DMS 273 (cell line): ENCODE measurements at regions not wholly inside any gene's neighbourhood (a gene's known extent, or its start where the extent isn't known, plus 50 kb on each side); places are given as distances from the start of the nearest gene placed in this dataset.
A peak's percentile ranks its signal among the peaks of the same experiment; 100 is the strongest.
"Not testable (repeated sequence)": the region's sequence is repeated elsewhere in the genome, so short reads cannot be mapped to it uniquely, and the experiment has no call there.

ENCODE experiments used
- DNase-seq: peaks from one replicate; lab custom pipeline; 2025; ENCODE audit not compliant: unreplicated experiment; lab: John Stamatoyannopoulos, UW

- peak; percentile 93 for DNase-seq
These were observed 59.2 kb upstream of the ADGRB3 start for GRCh38 chr6:68575765-68576439.

DNA sequence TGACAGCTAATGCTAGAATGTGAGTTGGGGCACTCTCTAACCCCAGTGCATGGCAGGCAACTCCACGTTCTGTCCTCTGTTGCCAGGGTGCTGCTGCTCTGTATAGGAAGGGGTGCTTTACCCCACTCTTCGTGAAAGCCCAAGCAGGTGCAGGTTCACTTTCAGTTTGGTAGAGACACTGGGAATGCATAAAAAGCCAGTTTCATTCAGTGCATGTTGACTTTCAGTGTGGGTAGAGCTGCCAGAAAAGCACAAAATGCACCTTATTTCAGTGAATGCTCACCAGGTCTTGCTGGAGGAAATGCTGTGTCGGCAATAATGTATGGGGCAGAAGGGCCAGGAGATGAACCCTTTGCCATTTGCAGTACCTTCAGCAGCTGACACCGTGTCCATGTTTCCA is 62.1 kb upstream of the ADGRB3 start:
- DNase-seq: no peak

DNA sequence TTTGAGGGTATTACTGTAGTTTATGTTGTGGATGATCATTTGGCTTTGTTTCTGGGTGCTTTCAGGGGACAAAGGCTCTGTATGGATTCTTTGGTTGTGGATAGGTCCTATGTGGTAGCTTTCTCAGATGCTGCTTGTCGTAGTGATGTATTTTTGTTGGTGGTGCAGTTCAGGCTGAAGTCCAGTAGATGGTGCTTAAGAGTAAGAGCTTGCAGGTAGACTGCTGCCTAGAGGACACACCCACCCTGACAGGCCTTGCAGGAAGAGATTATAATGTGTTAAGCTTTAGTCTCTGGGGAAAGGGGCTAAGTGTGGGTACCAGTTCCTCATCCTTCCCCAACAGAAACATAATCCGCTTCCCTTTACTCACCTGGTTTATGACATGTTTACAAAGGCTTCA is 62.6 kb upstream of the ADGRB3 start:
- peak; percentile 80 for DNase-seq

- peak; percentile 90 for DNase-seq
These were observed 75.4 kb upstream of the ADGRB3 start for GRCh38 chr6:68559716-68560115.

- DNase-seq: peak; percentile 84
These were observed 76.0 kb upstream of the ADGRB3 start for GRCh38 chr6:68559070-68559469.

DNA sequence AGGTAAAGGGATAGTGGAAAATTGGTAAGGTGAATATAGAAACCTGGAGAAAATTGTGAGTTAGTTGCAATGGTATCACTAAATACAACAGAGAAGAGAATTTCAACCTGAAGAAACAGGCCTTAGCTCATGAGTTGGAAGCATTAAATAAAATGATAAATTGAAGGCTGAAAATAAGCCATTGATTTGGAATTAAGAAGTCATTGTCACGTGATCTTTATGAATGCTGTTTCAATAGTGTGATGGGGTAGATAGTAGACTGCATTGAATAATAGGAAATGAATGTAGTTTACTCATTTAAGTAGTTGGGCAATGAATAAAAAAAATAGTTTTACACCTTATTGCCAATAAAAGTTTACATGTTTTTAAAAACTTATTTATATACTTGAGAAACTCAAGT is 88.5 kb upstream of the ADGRB3 start:
- DNase-seq: no peak

DNA sequence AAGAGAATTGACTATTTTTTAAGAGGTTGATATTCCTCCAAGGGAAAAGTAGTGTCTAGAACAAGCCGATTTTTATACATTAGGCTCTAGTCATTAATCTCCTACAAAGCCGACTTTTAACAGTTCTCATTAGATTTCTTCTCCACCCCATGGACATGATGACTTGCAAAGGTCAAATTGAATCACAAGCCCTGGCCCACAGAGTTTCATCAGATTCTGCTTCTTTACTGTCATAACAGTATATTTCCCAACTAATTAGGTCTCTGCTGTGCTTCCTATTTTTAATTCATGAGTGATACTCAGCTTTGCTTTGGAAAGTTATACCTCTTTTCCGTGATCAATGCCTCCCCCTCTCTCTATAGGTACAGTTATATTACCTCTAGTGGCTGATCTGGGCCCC is 90.6 kb upstream of the ADGRB3 start:
- DNase-seq: no peak

DNA sequence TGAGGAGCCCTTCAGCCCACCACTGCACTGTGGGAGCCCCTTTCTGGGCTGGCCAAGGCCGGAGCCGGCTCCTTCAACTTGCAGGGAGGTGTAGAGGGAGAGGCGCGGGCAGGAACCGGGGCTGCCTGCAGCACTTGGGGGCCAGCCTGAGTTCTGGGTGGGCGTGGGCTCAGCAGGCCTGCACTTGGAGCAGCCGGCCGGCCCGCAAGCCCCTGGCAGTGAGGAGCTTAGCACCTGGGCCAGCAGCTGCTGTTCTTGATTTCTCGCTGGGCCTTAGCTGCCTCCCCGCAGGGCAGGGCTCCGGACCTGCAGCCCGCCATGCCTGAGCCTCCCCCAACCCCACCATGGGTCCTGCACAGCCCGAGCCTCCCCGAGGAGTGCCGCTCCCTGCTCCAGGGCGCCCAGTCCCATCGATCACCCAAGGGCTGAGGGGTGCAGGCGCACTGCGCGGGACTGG is 101.7 kb upstream of the ADGRB3 start:
- no peak for DNase-seq

GRCh38 chr6:68527691-68528090 is 107.4 kb upstream of the ADGRB3 start:
- no peak for DNase-seq

DNA sequence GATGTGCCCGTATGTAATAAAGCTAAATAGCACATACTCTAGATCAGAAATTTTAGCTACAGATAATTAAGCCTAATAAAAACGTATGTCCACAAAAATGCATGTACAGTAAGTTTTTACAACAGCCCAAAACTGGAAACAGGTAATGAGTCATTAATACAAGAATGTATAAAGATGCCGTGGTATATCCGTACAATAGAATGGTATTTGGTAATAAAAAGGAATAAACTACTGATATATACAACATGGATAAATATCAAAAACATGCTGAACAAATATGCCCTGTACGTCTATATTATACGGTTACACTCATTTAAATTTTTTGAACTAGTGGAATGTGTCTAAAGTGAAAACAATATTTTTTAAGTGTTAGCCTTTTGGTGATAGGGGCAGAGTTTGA is 128.2 kb upstream of the ADGRB3 start:
- DNase-seq: no peak

DNA sequence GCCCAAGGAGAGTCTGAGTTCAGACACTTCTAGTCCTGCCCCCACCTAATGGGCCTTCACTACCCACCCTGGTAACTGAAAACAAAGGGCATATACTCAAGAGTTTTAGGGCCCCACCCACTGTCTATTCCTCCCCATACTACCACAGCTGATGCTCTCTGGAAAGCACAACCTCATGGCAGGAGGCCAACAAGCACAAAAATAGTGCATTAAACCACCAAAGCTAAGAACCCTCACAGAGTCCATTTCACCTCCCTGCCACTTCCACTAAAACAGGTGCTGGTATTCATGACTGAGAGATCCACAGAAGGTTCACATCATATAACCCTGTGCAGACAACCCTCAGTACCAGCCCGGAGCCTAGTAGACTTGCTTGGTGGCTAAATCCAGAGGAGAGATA is 132.1 kb upstream of the ADGRB3 start:
- no peak for DNase-seq

- DNase-seq: no peak
These were observed 137.2 kb upstream of the ADGRB3 start for GRCh38 chr6:68497927-68498326.

DNA sequence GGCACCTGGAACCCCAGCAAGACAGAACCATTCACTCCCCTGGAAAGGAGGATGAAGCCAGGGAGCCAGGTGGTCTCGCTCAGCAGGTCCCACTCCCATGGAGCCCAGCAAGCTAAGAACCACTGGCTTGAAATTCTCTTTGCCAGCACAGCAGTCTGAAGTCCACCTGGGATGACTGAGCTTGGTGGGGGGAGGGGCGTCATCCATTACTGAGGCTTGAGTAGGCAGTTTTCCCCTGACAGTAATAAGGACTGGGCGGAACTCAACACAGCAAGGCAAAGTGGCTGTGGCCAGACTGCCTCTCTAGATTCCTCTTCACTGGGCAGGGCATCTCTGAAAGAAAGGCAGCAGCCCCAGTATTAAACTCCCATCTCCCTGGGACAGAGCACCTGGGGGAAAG is 140.2 kb upstream of the ADGRB3 start:
- DNase-seq: not testable (repeated sequence)

- no peak for DNase-seq
These were observed 158.5 kb upstream of the ADGRB3 start for GRCh38 chr6:68476611-68477010.

GRCh38 chr6:68473433-68474210 is 161.5 kb upstream of the ADGRB3 start:
- DNase-seq: peak; percentile 13

GRCh38 chr6:68468244-68468884 is 166.7 kb upstream of the ADGRB3 start:
- DNase-seq: peak; percentile 32

GRCh38 chr6:68458447-68458846 is 176.6 kb upstream of the ADGRB3 start:
- no peak for DNase-seq

- DNase-seq: peak; percentile 6
These were observed 188.0 kb upstream of the ADGRB3 start for GRCh38 chr6:68447112-68447511.

DNA sequence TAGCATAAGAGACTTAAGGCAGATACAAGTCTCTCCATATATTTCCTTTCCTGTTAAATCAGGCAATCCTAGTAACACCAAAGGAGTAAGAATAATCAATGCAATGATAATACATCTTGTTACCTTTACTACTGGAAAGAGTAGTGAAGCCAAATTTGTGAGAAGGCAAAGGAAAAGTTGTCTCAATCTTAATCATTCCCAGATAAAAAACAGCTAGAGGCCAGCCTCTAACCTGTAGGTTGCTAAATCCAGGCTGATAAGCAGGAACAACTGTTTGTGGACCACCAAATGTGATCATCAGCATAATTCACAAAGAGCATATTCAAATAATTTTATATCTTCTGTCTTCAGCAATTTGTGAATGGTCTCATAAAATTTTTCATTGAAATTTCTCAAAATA is 189.2 kb upstream of the ADGRB3 start:
- no peak for DNase-seq

GRCh38 chr6:68443704-68444103 is 191.4 kb upstream of the ADGRB3 start:
- DNase-seq: no peak

- no peak for DNase-seq
These were observed 207.5 kb upstream of the ADGRB3 start for GRCh38 chr6:68427630-68428029.

DNA sequence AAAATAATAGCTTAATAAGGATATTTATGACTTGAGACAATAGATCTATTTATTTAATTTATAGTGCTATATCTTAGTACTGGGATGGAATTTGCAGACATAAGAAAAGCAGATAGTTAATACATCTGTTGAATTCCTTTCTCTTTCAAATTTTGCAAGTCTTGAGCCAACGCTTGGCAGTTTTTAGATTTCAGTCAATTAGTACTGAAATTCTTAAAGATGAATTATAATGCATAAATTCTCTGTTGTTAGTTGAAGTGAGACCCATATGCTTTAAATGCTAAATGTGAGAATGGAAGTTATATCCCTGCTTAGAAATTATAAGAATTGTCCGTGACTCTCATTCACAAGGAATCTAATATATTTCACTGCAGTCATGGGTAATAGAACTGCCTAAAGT is 225.1 kb upstream of the ADGRB3 start:
- DNase-seq: no peak
